Brain pericyte (primary cell): ENCODE measurements at regions not wholly inside any gene's neighbourhood (a gene's known extent, or its start where the extent isn't known, plus 50 kb on each side); places are given as distances from the start of the nearest gene placed in this dataset.
"Not testable (repeated sequence)": the region's sequence is repeated elsewhere in the genome, so short reads cannot be mapped to it uniquely, and the experiment has no call there.

Source experiments
- DNase-seq: peaks from one replicate; pipeline ENCODE4 v3.0.0-alpha.2; 2012; ENCODE audit warnings: low read depth, low spot score

DNA sequence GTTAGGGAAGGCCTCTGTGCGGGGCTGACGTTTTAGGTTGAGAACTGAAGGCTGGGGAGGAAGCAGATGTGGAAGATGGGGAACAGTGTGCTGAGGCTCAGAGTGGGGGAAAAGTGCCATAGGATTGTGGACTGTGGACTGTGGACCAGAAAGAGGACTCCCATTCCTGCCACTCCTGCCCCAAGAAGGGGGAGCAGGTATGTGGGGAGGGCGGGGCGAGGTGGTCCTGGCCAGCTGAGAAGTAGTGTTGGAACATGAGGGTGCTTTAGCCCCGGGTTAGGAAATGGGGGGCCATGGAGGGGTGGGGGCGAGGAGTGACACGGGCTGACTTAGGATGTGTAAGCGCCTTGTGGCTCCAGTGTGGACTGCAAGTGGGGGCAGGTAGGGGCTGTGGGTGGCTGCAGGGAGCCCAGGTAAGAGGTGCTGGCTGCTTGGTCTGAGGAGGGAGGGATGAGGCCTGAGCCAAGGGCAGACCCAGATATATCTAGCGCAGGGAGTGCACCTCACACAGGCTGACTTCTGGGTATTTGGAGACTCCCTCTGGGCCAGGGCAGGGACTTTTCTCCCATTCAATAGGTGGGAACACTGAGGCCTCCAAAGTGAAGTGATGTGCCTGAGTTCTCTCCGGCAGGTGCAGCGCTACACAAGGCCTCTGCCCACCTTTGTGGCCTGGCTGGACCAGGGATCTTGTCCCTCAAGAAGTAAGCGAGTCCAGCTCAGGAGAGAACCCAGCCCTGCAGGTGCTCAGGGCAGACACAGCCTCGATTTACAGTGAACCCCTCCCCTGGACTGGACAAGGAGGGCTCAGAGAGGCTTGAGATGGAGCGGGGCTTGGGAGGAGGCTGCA is 76.6 kb upstream of the TOX2 start:
- no peak for DNase-seq

DNA sequence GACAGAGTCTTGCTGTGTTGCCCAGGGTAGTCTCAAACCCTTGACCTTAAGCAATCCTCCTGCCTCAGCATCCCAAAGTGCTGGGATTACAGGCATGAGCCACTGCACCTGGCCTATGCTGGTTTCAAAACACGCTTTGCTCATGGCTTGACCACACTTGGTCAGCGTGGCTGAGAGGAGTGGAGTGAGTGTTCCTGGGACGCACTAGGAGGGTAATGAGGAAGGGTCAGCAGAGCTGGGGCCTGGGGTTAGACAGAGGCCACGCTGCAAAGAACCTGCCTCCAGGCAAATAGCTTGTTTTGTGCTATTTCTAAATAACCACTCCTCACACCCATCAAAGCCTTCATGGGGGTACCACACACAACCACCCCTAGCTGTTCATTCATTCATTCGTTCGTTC is 77.9 kb upstream of the TOX2 start:
- no peak for DNase-seq

DNA sequence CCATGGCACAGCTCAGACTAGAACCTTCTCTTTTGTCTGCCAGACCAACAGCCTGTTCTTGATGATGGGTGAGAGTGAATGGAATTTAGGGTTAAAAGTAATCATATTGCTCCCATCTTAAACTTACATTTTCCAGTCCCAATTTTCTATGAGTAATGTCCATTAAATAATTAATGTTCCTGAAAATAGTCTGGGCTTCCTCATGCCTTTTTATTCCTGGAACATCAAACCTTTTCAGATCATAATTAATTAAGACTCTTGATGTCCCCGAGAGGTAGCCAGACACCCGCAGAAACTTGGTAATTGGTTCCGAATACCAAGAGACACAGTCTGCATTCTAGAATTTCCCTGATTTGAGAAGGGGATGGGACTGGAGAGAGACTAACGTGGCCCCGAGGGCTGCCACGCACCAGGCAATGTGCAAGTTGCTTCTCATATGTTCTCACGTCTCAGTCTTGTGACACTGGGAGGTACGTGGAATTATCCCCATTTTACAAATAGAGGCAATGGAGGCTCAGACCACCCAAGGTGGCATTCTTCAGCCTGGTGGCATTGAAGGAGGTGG is 78.6 kb upstream of the TOX2 start:
- DNase-seq: no peak

DNA sequence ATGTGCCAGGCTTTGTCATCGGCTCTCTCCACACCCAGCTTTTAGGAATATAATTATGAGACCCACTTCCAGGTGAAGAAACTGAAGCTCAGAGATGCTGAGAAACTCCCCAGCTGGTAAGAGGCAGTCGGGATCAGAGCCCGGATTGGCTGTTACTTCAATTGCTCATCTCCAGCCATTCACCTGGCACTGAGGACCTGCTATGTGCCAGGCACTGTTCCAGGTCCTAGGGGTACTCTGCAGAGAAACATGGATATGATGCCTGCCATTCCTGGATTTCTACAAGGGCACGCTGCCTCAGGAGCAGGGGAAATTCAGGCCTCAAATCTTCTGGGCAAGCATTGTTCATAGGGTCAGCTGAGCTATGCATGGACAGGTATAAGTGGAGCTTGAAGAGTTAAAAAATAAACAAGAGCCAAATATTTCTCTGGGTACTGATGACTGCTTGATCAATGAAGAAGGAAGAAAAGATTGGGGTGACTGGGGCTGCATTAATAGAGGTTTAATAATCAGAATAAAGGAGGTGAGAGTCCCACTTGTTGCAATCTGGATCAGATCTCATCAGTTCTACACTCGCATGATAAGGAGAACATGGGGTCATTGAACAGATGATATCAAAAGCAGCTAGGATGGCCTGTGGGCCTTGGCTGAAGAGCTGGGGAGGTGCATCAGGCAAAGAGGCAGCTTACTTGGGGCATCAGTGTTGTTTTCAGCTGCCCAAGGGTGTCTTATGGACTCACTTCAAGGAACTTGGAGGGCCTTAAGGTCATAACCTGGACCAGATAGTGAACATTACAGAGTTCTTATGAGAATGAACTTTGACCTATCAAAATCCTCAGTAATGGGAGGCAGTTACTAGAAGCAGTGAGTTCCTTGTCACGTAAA is 80.9 kb upstream of the TOX2 start:
- no peak for DNase-seq

DNA sequence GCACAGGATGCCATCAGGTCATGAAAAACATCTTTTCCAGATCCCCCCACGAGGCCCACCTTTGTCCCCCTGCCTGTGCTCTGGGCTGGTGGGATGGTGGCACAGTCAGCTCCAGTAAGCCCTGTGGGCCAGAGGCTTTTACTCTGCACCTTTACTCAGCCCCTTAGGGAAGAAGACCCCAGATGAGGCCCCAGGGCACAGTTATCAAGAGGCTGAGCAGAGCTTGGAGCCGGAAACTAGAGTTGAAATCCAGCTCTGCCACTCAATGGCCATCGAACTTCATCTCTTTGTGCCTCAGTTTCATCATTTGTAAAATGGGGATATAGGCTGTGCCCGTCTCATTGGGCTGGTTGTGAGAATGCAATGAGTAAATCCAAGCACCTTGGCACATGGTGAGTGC is 81.7 kb upstream of the TOX2 start:
- no peak for DNase-seq

DNA sequence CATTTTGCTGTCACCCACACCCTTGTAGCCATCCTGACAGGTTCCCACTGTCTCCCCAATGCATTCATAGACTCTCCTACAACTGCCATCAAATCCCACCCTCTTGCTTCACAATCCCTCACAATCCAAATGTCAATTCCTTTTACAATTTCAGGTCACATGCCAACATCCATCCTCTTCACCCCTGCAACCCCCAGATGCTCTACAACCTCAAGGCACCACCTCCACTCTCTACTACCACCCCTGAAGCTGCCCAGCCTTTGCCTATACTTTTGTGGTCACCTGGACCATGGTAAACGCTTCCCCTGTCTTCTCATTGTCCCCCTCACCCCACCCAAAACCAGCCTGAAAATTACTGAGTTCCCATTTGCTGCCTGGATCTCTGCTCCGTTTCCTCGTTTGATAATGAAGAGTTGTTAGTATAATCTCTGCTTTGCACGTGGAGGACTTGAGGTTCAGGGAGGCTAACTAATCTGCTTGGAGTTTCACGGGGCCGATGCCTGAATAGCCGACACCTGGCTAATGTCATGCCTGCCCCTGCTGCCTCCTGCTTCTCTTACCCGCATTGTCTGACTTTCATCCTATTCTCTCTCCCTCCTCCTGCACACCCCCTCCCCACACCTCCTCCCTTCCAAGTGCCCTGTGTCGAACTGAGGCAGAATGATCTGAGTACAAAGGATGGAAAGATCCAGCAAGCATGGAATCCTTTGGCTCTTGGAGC is 82.4 kb upstream of the TOX2 start:
- no peak for DNase-seq

DNA sequence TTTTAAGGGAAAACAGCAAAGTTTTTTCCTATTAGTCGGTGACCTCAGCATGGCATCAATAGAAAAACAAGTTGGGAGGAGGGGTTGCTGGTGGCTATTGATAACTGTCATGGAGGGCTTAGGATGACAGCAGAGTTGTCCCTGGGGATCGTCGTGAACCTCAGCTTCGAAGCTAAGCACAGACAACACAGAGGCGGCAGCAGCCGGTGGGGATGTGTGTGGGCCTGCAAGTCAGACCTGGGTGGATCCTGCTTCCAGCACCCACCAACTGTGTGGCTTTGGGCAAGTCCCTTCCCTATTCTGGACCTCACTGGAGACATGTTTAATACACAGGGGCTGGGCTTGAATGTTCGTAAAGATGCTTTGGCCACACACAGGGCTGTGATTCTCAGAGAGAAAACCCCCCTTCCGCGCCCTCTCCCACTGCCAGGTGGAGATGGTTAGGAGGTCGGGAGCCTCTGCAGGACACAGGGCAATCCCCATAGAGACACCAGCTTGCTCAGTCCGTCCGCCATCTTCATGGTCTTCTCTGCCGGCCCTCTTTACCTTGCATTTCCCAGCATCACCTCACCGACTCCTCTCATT is 83.1 kb upstream of the TOX2 start:
- no peak for DNase-seq

DNA sequence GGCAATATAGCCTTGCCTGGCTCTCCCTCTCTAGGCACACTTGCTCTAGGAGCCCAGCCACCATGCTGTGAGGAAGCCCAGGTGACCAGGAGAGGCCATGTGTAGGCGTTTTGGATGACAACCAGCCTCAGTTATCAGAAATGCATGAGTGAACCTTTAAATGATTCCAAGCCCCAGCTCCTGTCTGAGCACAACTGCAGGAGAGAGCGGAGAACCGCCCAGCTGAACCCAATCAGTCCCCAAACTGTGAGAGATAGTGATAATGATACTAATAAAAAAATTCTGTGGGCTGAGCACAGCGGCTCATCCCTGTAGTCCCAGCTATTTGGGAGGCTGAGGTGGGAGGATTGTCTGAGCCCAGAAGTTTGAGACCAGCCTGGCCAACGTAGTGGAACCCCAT is 83.8 kb upstream of the TOX2 start:
- DNase-seq: no peak

DNA sequence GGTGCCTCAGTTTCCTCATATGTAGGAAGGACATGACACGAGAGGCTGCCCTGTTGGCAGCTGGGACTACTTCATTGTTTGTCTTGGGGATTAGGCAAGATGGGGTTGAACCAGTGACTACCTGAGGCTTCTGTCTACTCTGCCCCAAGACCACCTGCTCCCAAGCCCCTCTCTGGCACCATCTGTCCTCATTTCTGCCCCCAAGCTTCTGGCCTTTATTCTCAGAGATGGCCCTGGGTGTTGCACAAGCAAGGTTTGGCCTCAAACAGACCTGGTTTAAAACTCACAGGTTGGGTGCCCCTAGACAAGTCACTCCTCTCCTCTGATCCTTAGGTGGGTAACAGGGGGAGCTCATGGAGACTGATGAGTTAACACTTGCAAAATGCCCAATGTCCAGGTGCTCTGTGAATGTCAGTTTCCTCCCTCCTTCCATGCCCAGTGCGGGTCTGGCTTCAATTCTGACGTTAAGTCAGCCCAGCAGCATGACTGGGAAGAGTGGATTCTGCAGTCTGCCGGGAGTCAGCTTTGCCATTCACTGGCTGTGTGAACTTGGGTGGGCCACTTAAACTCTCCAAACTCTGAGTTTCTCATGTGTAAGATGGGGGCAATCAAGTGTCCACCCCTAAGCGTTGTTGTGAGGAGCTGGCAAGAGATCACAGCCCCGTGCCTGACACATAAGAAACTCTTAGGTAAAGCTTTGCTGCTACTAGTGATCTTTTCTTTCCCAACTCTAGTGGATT is 84.5 kb upstream of the TOX2 start:
- DNase-seq: no peak

DNA sequence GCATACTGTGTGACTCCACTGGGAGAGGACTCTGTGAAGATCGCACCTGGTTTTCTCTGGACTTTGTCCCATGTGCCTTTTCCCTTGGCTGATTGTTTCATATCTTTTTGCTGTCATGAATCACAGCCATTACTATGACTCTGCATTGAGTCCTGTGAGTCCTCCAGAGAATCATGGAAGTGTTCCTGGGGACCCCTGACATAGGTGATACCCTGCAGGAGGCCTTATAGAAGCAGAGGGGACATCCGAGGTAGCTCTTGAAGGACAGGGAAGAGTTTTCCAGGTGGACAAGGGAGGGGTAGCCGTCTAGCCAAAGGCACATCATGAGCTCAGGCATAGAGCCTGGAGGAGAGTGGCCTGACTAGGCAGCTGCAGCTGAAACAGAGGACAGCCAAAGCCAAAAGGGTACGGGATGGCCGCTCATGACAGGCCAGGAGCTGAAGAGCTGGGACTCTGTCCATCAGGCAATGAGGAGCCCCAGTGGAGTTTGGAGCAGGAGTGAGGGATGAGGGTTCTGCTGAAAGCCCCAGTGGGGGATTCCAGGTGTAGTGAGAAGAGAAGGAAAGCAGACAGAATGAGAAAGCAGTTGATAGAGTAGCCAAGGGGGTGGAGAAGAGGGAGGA is 86.6 kb upstream of the TOX2 start:
- no peak for DNase-seq

DNA sequence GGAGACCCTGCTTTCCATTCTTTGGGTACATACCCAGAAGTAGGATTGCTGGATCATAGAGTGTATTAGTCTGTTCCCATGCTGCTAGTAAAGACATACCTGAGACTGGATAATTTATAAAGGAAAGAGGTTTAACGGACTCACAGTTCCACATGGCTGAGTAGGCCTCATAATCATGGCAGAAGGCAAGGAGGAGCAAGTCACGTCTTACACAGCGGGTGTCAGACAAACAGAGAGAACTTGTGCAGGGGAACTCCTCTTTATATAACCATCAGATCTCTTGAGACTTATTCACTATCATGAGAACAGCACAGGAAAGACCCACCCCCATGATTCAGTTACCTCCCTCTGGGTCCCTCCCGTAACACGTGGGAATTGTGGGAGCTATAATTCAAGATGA is 87.7 kb upstream of the TOX2 start:
- DNase-seq: not testable (repeated sequence)

DNA sequence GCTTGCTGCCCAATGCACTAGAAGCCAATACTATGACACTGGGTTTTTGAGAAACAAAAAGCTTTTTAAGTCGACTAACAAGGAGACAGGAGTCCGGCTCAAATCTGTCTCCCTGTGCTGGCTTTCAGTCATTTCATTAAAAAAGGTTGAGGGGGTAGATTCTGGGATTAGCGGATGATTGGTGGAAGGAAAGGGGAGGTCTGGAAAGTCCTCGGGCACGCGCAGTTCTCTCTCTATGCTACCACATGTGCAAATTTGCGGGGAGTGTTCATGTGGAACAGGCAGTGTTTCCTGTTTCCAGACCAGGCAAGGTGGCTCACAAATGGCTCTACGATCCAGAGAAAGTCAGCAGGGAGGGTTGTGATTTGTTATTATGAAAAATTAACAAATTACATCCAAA is 89.1 kb upstream of the TOX2 start:
- no peak for DNase-seq

DNA sequence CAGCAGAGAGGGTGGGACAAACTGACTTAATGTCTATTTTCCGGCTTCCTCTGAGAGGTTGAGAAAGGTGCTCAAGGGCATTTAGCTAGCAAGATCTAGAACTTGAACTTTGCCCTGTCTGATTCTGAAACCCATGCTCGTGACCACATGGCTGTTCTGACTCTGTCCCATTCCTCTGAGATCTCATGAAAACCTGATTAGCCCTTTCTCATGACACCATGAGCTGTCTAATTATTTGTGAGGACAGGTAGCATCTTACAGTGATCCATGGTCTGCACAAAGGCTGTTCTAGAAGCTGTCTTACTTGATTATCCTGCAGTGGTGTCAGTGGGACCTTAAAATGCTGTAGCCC is 89.6 kb upstream of the TOX2 start:
- no peak for DNase-seq

DNA sequence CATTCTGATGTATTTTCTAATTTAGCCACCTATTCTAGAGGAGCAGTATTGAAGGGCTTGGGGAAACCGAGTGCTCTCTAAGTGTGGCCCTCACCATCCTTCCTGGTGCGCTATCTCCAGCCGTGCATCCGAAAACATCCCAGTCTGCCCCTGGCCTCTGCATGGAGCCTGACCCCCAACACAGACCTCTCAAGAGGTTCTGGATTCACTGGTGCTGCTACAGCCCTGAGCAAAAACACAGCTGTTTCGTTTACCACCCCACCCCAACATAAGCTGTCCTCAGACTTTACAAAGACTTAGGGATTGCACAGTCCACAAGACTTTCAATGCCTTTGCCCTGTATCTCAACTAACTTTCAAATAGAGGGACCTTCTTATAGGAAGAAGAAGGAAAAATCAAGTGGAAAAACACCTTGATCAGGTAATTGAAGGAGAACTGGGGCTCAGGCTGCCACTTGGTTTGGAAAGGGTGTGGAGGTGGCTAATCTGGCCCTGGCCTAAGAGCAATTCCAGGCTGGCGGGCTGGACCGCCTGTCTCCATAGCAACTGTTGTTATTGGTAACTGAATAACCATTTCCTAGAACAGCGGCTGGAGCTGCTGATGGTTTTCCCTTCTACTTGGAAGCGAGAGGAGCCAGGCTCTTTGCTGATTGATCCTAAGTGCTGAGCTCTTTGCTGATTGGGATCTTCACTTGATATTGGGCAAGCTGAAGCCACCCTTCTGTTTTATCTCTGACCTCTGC is 90.2 kb upstream of the TOX2 start:
- no peak for DNase-seq

DNA sequence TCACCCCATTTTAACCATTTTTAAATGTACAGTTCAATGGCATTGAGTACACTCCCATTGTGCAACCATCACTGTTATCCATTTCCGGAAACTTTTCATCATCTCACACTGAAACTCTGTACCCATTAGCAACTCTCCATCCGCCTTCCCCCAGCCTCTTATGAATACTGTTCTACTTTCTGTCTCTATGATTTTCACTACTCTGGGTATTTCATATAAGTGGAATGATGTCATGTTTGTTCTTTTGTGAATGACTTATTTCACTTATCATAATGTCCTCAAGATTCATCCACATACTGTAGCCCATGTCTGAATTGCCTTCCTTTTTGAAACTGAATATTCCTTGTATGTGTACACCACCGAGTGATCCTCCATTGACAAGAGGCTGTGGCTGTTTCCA is 92.9 kb upstream of the TOX2 start:
- no peak for DNase-seq

DNA sequence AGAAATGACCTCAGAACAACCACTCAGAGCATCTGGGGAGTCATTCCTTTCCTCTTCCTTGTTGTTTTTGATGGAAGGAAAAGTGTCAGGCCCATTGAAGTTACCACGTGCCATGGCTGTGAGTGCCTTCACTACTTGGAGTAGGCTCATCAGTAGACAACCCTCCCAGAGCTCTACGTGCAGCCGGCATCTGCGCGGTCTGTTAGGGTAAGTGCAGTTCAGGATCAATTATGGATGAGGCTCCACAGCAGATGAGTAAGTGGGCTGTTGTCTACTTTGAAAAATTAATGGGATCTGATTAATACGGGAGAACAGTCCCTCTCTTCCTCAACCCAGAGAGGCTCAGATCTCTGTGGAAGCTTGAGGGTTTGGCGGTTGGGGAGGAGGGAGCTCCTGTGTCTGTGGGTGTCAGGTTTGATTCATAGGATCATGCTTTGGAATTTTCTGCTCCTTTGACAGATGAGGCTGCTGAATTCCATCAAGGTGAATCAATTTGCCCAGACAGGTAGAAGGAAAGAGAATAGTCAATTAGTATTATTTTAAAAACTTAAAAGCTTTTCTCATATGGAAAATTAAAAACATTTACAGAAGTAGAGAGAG is 93.8 kb upstream of the TOX2 start:
- DNase-seq: no peak

DNA sequence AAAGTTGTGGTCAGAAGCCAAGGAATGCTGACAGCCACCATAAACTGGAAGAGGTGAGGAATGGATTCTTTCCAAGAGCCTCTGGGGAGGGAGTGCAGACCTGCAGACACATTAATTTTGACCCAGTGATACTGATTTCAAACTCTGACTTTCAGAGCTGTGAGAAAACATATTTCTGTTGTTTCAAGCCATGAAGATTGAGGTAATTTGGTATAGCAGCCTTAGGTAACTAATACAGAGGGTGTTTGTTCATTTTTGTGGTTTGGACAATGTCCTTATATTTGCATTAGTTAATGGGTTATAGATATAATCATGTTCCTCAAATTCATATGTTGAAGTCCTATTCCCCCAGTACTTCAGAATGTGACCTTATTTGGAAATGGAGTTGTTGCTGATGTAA is 85.4 kb upstream of the GTSF1L start:
- no peak for DNase-seq

DNA sequence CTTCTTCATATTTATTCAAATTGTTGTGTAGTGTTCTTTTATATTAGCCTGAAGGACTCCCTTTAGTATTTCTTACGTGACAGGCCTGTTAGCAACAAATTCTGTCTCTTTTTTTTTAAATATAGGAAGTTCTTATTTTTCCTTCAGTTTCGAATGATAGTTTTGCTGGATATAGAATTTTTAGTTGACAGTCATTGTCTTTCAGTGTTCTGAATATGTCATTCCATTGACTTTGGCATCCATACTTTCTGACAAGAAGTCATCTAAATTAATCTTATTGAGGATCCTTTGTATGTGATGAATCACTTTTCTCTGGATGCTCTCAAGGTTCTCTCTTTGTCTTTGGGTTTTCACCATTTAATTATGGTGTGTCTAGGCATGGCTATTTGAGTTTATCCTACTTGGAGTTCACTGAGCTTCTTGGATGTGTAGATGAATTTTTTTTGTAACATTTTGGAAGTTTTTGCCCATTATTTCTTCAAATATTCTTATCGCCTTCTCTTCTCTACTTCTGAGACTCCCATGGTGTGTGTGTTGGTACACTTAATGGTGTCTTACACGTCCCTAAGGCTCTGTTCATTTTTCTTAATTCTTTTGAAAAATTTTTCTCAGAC is 82.5 kb upstream of the GTSF1L start:
- no peak for DNase-seq

DNA sequence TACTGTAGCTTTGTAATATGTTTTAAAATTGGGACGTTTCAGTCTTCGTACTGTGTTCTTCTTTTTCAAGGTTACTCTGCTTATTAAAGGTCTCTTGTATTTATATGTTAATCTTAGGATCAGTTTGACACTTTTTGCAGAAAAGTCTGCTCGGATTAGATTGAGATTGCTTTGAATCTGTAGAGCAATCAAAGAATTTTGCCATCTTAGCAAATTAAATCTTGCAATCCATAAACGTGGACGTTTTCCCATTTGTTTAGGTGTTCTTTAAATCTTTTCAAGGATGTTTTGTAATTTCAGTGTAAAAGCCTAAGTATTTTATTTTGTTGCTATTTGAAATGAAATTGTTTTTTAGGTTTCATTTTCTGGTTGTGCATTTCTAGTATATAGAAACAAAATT is 78.0 kb upstream of the GTSF1L start:
- DNase-seq: no peak
